Lung microvascular endothelial cell (primary cell): ENCODE measurements at regions not wholly inside any gene's neighbourhood (a gene's known extent, or its start where the extent isn't known, plus 50 kb on each side); places are given as distances from the start of the nearest gene placed in this dataset.

Experiments
- DNase-seq, 2 donors: peaks; one replicate each; pipeline versions ENCODE4 v3.0.0 to v3.0.0-alpha.2; 2010; ENCODE audit warnings: low read depth in 2 of 2

GRCh38 chr2:15733867-15734673, 142.4 kb downstream of the DDX1 start:
- DNase-seq, result peak; percentile 32 to 43

- no peak for DNase-seq
These were observed 143.2 kb downstream of the DDX1 start for GRCh38 chr2:15734674-15735483.

- no peak for DNase-seq
These were observed 144.0 kb downstream of the DDX1 start for GRCh38 chr2:15735484-15736326.

DNA sequence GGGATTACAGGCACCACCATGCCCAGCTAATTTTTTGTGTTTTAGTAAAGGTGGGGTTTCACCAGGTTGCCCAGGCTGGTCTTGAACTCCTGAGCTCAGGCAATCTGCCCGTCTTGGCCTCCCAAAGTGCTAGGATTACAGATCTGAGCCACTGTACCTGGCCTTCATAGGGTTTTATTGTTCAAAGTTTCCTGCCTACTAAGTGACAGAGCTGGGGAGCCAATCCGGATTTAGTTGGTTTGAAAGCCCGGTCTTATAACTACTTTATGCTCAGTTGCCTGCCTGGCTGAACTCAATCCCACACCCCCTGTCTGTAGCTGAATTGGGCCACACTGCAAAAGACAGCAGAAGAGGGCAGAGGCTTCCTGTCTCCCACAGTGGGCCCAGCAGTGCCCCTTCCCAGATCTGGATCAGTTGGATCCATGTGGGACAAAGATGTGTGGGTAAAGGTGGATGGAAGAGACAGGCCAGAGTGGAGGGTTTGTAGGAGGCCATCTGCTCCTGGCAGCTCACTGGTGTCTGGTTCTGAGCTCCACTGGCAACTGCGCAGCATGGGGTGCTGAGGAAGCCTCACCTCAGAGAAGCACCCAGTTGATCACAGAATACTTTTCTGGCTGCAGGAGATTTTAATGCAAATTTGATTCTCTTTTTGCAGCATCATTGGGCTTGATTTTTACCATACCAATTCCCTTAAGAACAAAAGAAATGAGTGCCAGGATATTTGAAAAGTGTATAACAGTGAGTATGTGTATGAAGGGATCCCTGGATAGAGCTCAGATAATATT, 144.9 kb downstream of the DDX1 start:
- no peak for DNase-seq

GRCh38 chr2:15737314-15738224, 145.9 kb downstream of the DDX1 start:
- DNase-seq, result no peak

- DNase-seq, result no peak
These were observed 146.5 kb downstream of the DDX1 start for GRCh38 chr2:15738225-15738546.

DNA sequence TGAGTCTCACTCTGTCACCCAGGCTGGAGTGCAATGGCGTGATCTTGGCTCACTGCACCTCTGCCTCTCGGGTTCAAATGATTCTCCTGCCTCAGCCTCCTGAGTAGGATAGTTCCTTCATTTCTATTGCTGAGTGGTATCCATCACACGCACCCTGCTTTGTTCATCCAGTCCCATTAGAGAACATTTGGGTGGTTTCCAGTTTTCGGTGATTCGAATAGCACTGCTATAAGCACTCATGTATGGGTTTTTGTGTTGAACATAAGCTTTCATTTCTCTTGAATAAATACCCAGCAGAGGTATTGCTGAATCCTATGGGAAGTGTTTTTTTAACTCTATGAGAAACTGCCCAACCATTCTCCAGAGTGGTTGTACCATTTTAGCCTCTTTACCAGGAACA, 147.3 kb downstream of the DDX1 start:
- no peak for DNase-seq

GRCh38 chr2:15744820-15745219, 153.2 kb downstream of the DDX1 start:
- DNase-seq, result no peak

DNA sequence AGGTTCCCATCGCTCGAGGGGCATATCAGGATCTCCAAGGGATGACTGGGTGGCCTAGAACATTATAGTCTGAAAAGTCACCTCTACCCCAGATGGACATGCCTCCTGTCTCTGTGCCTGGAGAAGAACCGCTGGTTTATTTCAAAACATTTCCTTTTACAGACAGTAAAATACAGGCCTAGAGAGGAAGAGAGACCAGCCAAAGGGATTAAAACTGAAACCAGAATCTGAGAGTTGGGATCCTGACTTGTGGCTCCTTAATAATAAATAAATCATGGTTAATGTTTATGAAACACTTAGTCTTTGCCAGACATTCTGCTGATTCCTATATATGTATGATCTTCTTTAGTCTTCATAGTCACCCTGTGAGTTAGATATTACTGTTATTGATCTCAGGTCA, 153.7 kb downstream of the DDX1 start:
- peak in 1 of 2 donors; percentile 46 for DNase-seq

GRCh38 chr2:15745907-15746702, 154.4 kb downstream of the DDX1 start:
- no peak for DNase-seq

GRCh38 chr2:15746703-15747550, 155.3 kb downstream of the DDX1 start:
- DNase-seq, result no peak

GRCh38 chr2:15747603-15748471, 156.2 kb downstream of the DDX1 start:
- no peak for DNase-seq

DNA sequence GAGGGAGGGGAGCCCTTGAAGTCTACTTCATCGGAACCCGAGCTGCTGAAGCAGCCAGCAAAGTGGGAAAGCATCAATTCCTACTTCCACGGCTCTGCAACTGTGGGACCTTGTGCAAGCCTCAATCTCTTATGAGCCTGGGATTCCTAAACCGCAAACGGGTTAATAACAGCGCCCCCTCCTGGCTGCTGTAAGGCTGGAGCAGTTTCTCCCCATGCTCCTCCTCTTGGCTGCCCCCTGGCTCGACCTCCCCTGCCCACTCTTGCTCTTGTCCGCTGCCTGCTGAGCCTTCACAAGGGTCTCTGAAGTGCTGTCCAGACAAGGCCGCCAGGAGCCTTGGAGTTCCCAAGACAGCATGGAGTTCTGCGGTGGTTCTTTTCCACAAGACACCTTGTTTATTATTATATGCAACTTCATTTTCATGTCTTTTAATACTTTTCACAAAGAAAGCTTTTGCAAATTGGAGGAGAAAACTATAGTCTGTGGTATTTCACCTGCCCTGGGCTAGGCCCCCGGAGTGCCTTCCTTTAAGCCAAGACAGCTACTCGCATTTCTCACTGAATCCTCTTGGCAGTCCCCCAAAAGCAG, 157.2 kb downstream of the DDX1 start:
- DNase-seq, result peak; percentile 47 to 50

DNA sequence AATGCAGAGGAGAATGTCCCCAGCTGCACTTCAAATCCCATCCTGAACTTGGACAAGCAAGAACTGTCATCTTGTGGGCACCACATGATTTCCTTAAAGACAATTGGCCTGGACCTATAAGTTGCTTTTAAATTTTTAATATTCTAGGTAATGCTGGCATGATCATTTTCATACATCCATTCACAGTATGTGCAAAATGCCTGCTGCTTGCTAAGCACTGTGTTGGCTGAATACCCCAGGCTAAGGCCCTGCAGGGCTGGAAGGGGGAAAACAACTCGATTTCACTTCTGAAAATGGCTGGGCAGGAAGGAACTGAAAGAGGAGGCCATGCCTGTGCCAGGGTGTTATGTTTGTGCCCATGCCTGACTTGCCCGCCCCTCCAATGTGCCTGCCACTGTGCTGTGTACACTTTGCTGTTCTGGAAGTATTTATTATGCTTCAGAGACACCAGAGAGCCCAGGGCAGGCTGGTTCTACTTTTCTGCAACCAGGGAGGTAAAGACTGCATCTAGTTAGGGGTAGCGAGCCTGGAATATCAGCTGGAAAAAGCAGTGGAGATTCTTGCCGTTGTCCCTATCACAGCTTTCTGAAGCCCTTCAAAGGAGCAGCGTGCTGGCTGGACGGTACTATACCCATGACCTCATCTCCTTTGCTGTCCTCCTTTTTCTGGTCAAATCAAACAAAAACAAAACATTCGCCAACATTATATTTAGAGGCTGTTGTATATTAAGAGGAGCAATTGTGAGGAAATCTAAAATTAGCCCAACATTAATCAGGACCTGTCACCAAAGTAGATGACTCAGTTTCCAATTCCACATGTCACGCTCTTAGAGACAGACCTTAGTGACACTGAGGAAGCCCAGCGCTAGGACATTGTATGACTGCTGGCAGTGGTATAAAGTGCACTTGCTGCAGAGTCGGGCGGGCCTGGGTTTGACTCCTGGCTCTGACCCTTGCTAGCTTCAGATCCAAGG, 158.1 kb downstream of the DDX1 start:
- peak; percentile 21 to 58 for DNase-seq

- DNase-seq, result no peak
These were observed 158.8 kb downstream of the DDX1 start for GRCh38 chr2:15750433-15750814.

- DNase-seq, result no peak
These were observed 159.2 kb downstream of the DDX1 start for GRCh38 chr2:15750822-15751329.
